HL-60/S4 treated with retinoic acid at 250 ng/mL for 4 days and 3 days (cell line): ENCODE measurements at regions not wholly inside any gene's neighbourhood (a gene's known extent, or its start where the extent isn't known, plus 50 kb on each side); places are given as distances from the start of the nearest gene placed in this dataset.

ENCODE experiments used
- in situ Hi-C: fragments of 300-500 bp; cut with MboI; formaldehyde crosslinking; loops from 2 replicates; pipeline ENCODE4 v1.7.0; 2022; ENCODE audit warnings: low sequenced_read_pairs

GRCh38 chr2:59012971-59013370 lies 771.8 kb upstream of the FANCL start:
- in situ Hi-C loops: no loop called here

- in situ Hi-C loops: no loop called here
Observed at GRCh38 chr2:59012234-59012633, 771.1 kb upstream of the FANCL start.

DNA sequence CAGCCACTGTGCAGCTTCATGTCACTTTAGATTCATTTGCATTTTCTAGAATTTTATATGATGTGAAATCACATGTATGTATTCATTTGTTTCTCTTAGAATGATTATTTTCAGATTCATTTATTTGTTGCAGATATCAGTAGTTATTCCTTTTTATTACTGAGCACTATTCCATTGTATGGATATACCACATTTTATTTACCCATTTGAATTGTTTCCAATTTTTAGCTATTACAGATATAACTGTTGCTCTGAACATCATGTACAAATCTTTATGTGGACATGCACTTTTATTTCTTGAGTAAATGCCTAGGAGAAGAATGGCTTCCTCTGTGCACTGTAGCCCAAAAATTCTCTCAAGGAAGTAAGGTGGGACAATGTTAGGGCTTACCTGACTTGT lies 767.8 kb upstream of the FANCL start:
- in situ Hi-C loops: no loop called here

GRCh38 chr2:59005836-59006615 lies 764.9 kb upstream of the FANCL start:
- in situ Hi-C loops: no loop called here

GRCh38 chr2:59004621-59005020 lies 763.5 kb upstream of the FANCL start:
- in situ Hi-C loops: no loop called here

DNA sequence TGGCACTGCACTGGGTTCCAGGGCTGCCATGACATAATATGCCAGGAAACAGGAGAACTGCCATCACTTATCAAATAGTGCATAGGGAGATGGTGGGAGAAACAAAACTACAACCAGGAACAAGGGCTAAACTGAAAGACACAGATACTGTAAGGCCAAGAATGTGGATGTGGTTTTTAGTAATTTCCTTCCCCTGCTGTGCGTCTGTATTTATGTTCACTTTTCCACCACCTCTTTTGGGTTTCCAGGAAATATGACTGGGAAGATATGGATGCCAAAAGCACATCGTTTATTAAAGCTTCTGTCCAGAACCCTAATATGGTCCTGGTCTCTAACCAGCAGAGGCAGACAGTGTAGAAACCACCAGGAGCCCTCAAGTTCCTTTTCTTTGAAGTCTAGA lies 759.7 kb upstream of the FANCL start:
- in situ Hi-C loops: no loop called here

DNA sequence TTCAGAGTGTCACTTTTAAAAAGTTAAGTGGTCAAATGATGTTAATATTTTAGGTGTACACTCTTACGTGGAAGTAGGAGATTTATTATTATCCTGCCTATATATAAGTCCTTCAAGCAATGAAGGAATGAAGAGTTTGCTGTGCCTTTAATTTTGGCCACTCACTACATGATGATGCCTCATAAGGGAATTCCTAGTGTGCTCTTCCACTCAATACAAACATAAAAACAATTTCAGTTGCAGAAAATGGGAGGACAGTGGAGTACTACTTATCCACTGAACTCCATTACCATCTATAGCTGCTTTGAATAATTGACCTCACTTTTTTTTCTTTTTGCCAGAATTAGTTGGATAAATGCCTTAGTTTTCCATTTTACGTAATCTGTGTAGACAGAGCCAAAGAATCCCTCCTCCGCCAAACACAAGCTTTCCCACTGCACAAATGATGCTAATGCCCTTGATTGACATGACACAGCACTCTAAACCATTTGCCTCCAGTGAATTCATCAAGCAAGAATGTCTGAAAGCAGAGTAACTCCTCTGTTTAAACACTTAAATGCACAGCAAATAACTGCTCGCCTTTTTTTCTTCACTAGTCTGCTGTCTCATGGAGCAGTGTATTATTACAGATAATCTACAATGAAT lies 751.1 kb upstream of the FANCL start:
- in situ Hi-C loops: no loop called here

DNA sequence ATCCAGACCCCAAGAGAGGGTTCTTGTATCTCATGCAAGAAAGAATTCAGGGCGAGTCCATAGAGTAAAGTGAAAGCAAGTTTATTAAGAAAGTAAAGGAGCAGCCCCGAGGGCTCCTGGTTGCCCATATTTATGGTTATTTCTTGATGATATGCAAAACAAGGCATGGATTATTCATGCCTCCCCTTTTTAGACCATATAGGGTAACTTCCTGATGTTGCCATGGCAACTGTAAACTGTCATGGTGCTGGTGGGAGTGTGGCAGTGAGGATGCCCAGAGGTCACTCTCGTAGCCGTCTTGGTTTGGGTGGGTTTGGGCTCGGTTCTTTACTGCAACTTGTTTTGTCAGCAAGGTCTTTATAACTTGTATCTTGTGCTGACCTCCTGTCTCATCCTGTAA lies 750.2 kb upstream of the FANCL start:
- in situ Hi-C loops: no loop called here

GRCh38 chr2:58985541-58985940 lies 744.4 kb upstream of the FANCL start:
- in situ Hi-C loops: no loop called here

- in situ Hi-C loops: no loop called here
Observed at GRCh38 chr2:58984731-58985130, 743.6 kb upstream of the FANCL start.

DNA sequence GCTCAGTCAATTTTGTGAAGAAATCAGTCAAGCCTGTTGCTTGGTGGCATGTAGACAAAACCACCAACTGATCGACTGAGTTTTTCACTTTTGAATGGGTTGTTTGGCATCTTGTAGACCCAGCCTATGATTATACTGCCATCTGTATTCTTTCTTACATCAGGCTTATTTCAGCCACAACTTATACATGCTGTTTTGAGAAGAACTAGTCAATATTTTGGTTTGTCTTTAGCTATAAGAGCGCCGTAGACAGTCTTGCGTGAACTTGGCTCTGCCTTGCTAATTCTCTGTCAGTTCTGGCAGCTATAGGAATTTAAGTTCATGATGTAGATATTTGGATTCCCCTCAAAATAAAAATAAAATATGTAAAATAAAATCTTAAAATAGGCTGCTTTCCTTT lies 742.0 kb upstream of the FANCL start:
- in situ Hi-C loops: no loop called here

DNA sequence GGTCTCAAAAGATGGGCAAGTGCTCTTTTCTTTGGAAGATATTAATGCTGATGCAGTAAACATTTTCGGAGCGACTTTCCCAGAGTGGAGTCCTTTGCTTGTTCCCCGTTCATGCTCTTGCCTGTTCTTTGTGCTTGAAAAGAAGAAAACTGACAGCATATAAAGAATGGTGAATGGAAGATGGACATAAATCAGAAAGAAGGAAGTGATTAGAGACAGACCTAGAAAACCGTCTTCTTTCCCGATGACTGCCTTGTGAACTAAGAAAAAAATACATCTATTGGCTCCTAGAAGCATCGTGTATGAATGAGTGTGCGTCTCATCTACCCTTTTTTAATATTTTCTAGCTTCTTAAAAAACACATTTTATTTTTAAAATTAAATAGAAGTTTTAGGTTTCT lies 740.1 kb upstream of the FANCL start:
- in situ Hi-C loops: no loop called here

- in situ Hi-C loops: no loop called here
Observed at GRCh38 chr2:58976375-58977071, 735.4 kb upstream of the FANCL start.

GRCh38 chr2:58974881-58975280 lies 733.8 kb upstream of the FANCL start:
- in situ Hi-C loops: no loop called here

DNA sequence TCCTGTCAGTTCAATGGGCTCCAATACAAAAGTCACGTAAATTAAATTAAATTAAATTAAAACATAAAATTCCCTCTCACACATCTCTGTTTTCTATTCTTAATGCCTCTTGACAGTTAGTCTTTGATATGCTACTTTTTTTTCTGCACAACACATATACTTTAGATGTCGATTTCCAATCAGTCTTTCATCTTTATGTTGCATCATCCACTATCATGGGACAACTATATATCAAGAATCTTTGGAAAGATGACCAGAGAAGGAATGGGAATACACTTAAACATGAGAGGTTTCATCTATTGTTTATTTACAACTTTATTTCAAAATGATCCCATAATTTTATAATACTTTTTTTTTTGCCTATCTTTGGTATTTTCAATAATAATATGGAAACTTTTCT lies 733.3 kb upstream of the FANCL start:
- in situ Hi-C loops: no loop called here

- in situ Hi-C loops: no loop called here
Observed at GRCh38 chr2:58973811-58974281, 732.7 kb upstream of the FANCL start.

DNA sequence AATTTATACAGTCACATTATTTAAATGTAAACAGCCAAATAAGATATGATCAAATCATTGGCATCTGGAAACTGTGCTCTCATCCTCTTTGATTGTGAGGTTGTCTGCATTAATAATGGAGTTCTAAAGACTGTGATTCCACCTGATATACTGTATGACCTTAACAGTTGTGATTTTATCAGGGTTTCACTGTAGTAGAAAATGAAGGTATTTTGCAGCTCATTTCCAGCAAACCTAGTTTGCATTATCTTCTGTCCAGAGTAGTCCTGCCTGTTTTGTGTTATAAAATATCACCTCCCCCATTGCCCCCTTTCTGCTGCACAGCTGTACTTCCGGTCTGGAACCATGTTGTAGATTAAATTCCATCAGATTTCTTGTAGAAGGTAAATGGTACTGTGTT lies 731.6 kb upstream of the FANCL start:
- in situ Hi-C loops: no loop called here

DNA sequence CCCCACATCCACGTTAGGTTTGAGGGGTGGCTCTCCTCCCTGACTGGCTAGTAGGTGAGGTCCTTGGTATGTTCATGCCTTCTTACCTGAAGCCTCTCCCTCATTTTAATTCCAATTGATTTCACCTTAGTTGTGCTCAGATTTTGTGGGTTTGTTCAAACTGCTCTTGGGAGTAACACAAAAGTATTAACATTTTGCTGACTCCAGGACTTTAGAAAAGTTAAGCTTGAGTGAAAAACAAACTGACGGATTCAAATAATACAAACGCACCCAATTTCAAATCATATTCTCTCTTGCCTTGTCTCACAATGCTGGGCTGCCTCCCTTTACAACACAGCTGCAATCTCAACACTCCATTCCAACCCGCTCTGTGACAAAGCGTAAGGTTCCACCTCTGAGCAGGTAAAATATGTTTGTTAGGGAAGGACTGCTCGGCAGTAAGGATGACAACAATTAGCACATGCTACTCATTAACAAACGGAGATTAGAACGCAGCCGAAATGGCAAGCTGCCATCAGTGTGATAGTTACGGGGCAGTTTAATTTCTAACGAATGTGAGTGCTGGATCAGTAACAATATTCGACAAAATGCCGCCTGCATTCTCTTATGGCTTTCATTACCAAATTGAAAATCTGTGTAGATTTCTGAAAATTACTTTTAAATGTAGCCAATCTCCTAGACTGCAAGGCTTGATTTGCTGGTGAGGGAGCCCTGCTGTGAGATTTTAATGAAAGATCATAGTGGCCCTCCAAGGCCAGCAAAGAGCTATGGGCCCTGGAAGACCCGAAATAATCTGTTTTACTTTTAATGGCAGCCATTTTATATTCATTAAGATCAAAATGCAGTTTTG lies 730.6 kb upstream of the FANCL start:
- in situ Hi-C loops: no loop called here

GRCh38 chr2:58970365-58970764 lies 729.2 kb upstream of the FANCL start:
- in situ Hi-C loops: no loop called here

DNA sequence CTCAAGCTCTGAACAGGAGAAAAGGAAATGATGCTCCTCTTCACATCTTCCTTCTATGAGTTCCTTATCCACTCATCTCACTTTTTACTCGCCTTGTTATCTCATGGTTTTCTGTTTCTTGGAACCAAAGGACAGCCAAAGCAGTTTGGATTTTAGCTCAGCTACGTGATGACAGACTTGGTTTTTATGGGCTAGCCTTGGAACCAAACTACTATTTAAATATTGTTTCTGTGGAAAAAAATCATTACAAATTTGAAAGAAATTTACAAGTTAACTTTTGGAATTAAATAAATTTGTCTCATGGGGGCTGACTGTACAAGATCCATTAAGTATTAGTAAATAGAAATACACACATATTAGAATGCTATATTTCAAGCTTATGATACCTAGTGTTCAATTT lies 727.8 kb upstream of the FANCL start:
- in situ Hi-C loops: no loop called here

DNA sequence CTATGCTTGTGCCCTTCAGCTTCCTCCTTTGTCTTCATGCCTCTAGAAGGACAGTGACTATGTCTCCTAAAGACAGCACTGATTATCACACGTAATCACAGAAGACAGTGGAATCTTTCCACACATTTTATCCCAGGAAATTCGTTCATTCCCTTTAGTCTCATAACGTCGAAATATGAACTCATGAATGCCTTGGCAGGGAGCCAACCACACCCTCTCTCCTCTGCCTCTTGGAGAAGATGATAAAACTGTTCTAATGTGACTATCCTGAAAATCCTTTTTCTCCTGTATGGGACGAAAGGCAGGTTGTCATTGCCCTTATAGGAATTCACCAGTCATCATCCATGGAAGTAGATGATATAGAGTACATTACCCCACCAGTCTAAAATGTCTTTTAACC lies 726.6 kb upstream of the FANCL start:
- in situ Hi-C loops: no loop called here
